ENCODE measurements at regions not wholly inside any gene's neighbourhood (a gene's known extent, or its start where the extent isn't known, plus 50 kb on each side); places are given as distances from the start of the nearest gene placed in this dataset.

GRCh38 chr6:33902457-33902853 is 98.7 kb upstream of the MLN start:
- TF ChIP-seq, protein P1, sequence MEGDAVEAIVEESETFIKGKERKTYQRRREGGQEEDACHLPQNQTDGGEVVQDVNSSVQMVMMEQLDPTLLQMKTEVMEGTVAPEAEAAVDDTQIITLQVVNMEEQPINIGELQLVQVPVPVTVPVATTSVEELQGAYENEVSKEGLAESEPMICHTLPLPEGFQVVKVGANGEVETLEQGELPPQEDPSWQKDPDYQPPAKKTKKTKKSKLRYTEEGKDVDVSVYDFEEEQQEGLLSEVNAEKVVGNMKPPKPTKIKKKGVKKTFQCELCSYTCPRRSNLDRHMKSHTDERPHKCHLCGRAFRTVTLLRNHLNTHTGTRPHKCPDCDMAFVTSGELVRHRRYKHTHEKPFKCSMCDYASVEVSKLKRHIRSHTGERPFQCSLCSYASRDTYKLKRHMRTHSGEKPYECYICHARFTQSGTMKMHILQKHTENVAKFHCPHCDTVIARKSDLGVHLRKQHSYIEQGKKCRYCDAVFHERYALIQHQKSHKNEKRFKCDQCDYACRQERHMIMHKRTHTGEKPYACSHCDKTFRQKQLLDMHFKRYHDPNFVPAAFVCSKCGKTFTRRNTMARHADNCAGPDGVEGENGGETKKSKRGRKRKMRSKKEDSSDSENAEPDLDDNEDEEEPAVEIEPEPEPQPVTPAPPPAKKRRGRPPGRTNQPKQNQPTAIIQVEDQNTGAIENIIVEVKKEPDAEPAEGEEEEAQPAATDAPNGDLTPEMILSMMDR (IDR thresholded peaks at IDR 0.05) = no peak
- TF ChIP-seq POLR2AphosphoS5 (IDR thresholded peaks at IDR 0.05) (no peak), POLR2A (IDR thresholded peaks at IDR 0.05) (no peak)

Data from upper lobe of left lung (tissue), 4 donors.